DMS79 treated with DMSO at 0.1 percent for 48 hours (cell line): ENCODE measurements at regions not wholly inside any gene's neighbourhood (a gene's known extent, or its start where the extent isn't known, plus 50 kb on each side); places are given as distances from the start of the nearest gene placed in this dataset.
A peak's percentile ranks its signal among the peaks of the same experiment; 100 is the strongest.
"Not testable (repeated sequence)": the region's sequence is repeated elsewhere in the genome, so short reads cannot be mapped to it uniquely, and the experiment has no call there.

Experiments
- DNase-seq: peaks from one replicate; lab custom pipeline; 2025; lab: John Stamatoyannopoulos, UW

DNA sequence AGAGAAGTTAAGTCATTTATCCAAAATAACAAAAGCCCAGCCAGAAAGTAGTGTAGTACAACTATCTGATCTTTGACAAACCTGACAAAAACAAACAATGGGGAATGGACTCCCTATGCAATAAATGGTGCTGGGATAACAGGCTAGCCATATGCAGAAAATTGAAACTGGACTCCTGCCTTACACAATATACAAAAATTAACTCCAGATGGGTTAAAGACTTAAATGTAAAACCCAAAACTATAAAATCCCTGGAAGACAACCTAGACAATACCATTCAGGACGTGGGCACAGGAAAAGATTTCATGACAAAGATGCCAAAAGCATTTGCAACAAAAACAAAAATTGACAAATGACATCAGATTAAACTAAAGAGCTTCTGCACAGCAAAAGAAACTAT lies 561.4 kb upstream of the CHAC2 start:
- DNase-seq, result not testable (repeated sequence)

DNA sequence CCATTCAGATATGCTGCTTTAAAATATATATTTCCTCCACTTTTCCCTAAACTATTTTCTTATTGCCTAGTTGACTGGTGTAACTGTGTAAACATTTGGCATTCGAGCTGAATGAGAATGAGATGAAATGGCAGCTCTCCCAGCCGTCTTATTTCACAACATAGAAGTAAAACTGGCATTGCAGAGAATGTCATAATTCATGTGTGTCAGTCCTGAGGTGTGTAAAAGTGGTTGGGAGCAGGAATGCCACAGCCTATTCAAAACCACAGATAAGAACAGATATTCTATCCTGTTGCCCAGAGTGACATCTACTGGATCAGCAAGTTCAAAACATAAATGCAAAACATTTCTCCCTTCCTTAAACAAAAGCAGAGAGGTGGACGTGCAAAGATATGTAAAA lies 565.5 kb upstream of the CHAC2 start:
- peak; percentile 67 for DNase-seq

DNA sequence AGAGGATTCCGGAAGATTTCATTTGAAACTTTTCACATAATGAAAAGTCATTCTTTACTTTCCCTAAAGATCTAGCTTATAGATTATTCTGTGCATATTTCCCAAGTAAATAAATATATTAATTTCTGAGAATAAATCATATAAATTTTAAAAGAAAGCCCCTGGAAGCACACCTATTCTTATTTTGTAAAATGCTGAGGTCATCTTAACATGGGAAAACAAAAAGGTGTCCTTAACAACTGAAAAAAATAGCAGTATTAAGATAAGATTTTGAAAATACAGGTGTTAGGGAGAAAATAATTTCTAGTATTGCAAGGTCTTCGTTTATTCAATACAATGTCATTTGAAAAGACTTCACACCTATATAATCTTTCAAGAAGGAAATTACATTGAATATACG lies 567.5 kb upstream of the CHAC2 start:
- no peak for DNase-seq

DNA sequence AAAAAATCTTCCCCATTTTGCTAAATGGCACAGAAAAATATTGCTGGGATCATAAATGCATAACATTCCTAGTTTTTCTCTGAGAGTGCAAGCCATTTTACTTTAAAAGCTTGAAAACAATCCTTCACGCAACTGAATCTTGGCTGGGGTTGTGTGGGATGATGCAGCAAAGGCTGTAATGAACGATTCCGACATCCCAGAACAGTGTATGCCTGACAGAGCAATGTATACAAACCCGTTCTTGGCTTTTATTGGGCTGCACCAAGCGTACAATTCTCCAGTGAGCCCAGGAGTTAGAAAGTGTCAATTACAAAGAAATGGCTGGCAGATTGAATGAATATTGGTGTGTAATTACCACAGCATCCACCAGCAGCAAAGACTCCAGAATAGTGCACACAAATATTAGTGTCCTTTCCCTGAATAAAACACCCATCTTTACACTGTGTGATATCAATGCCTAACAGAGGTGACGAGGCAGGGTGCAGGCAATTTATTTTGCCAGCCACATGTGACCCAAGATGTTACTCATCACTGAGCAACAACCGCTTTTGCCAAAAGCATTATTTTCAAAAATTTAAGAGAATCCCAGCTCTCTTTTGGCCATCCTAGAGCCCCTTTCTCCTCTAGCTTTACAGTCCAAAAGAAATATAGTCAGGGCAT lies 578.6 kb upstream of the CHAC2 start:
- no peak for DNase-seq

DNA sequence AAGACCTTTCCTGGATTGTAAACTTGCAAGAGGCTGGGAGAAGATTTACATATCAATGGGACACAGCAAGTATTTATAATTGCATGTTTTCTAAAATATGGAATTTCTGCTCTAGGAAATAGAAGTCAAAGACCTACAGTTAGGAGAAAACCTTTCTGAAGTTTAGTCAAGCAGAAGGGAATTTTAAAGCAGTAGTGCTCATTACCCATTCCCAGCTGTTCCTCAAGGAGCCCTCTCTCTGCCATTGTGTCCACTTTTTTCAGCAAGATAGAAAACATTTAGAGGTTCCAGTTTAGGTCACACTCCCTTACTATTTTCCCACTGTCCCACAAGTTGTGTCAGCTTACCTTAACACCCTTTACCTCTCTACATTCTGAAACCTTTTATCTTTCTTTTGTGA lies 584.0 kb upstream of the CHAC2 start:
- no peak for DNase-seq

DNA sequence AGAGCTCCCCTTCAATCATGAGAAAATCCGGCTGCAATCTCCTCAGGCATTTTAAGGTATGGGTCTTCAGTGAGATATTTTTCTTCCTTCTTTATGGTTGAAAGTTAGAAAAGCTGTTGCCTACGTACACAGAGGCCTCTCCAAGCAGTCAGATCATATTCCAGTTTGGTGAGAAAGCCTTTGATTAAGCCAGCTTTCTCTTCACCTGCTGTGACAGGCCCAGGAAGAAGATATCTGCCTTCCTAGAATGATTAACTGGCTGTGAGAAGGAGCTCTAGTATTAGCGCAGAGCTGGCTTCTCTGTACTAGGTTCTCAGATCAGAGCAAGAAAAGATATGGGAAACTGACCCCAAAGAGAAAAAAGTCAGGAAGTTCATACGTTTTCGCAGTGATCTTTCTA lies 585.0 kb upstream of the CHAC2 start:
- no peak for DNase-seq

DNA sequence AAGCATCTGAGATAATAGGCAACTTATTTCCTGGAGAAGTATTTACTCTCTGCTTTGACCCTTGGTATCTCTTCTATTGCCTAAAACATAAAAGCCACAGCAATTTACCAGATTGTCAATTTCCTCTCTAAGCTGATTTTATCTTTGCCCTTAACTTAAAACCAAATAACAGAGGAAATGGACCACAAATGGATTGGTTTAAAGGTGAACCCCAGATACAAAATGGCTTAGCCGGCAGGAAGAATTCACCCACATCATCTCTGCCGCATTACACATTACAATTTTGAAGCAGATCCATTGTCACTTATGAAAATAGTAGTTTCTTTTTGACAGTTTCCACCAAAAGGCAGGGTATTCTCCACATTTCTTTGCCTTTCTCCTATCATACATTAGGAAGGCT lies 585.8 kb upstream of the CHAC2 start:
- DNase-seq, result no peak

DNA sequence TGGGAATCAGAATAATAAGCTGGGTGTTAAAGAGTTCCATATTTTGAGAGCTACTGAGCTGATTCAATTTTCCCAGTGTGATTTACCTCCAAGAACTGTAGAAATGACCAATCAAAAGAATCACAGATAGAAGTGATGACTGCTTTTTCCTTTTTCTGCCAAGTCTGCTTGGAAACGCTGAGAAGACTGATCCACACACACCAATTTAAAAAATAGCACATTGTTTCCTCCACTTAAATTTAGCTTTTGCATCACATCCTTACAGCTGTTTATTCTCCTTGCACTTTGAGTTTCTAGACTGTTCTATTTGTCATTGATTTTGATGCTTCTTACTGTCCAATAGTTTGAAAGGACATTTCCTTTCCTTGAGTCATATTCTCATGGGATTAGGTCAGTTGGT lies 590.3 kb upstream of the CHAC2 start:
- DNase-seq, result no peak

DNA sequence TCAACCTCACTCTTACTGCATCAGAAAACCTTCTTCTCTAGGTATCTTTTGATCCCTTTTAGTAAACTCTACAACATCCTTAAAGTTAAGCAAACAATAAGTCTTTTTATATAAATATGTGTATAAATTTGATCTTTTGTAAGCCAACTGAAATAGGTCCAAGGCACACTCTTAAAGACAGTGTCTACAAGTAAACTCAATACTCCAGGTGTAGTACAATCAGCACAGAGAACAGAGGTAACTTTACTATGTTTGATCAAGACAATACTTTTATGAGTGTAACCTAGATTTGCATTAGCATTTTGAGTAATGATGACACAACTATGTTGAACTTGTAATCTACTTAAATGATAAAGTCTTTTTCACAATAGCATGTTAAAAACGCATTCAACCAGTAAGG lies 593.1 kb upstream of the CHAC2 start:
- no peak for DNase-seq

DNA sequence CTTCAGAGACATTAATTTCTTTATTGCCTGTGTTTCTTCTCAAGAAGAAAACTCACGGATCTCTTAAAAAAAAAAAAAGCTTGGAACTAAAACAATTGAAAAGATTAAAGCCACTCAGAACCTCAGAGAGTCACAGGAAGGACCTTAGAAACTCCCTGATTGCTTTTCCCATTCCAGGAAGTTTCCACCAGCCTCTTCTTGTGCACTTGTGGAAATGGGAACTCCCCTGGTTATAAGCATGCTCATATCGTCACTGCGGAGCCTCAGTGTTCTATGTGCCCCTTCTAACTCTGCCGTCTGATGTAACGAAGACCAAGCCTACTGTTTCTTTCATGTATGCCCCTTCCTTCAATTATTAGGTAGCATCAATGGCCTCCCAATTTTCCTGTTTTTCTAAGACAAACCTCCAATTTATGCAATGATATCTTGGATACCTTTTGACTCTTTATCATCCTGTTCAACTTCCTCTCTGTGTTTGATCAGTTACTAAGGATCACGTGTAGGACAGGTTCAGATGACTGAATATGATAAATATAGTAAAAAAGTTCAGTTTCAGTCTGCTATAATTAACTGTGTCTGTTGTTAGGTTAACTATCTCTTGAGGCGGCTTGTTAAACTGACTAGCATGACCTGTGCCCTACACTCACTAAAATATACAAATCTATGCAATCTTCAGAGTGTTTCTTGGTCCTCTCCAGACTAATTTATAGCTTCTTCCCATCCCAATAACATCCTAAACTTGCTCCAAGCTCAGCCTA lies 593.7 kb upstream of the CHAC2 start:
- no peak for DNase-seq

DNA sequence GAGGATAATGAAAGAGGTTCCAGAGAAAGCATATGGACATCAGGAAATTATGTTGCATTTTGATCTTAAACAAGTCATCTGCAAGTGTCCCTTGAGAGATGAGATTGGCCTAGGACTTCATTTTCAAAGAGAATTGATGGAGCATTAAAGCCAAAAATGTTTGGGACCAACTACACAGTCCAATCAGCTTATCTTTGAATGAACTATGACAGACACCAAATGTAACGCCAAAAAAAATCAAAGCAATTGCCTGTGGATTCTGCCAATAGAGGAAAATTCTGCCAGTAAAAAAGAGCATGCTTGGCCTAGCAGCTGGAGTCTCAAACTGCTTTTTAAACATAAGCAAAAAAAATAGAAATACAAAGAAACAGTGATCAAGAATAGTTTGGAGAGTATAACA lies 594.5 kb upstream of the CHAC2 start:
- no peak for DNase-seq

DNA sequence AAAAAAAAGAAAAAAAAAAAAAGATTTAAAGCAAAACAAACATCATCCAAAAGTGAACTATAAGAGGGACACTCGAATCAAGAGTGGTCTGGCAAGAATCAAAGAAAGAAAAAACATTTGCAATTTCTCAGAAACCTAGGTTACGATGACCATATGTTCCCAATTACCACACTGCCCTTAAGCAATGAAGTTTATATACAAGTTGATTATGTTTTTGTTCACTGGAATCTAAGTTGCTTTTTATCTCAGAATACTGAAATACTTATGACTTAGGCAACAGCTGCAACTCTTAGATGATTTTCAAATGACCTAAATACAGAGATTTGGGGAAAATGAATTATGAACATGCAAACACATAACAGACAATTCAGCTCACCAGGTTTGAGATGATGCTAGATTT lies 597.1 kb upstream of the CHAC2 start:
- DNase-seq, result no peak

DNA sequence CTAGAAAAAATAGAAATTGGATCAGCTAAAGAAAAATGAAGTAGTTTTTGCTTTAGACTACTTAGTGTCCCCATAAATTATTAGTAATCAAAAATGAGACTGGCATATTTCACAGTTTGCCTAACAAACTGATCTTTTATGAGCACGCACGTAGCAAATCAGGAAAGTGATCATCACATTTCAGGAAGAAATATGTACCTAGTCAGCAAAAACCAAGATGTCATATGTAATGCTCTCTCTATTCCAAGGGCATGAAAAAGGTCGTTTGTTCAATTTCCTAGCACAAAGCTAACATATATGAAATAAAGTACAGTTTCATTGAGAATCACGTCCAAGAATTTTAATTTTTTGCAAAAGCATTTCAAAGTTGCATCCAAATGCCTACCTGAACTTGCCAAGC lies 600.4 kb upstream of the CHAC2 start:
- DNase-seq, result no peak

DNA sequence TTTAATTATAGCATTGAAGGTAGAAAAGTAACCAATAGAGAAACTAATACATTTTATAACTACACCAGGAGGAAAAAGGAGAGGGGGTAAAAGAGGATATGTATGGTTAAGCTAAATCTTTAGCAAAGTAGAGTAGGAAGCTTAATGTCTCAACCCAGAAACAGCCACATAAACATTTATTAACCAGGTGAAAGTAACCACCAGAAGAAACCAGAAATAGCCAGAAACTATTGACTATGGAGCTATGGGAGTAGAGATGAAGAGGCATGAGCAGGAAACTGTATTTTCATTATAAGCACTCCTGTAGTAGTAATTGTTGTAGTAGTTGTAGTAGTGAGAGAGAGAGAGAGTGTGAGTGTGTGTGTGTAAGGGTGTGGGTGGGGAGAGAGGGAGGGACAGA lies 617.5 kb upstream of the CHAC2 start:
- DNase-seq, result no peak

DNA sequence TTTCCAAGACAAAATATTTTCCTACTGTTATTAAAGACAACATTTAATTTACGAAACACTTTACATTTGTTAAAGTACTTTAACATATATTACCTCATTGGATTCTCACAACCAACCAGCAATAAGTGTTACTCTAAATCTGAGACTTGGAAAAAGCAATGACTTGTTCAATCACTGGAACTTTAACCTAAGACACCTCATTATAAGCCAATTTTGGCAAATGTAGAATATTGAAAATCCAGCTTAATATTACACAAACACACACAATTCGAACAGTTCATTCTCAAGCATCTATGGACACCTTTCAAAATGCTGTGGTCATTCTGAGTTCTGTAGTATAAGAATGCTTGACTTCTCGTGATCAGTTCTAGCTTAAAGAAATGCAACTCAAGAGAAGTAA lies 619.4 kb upstream of the CHAC2 start:
- DNase-seq, result no peak

DNA sequence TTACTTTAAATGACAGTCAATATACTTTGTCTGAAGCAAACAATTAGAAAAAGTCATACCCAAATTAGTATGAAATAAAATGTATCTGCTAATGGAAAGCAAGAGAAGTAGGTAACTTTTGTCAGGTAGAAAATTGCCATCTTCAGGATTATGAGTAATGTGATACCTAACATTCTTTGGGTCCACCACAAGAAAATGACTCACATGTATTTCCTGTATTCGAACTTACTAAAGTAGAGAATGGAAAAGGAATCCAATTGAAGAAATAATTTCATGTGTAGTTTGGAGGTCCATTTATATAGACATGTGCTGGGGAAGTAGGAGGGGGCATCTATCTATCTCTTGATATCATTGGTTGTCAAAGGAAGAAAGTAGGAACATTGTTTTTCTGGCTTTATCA lies 636.2 kb upstream of the CHAC2 start:
- DNase-seq, result no peak

DNA sequence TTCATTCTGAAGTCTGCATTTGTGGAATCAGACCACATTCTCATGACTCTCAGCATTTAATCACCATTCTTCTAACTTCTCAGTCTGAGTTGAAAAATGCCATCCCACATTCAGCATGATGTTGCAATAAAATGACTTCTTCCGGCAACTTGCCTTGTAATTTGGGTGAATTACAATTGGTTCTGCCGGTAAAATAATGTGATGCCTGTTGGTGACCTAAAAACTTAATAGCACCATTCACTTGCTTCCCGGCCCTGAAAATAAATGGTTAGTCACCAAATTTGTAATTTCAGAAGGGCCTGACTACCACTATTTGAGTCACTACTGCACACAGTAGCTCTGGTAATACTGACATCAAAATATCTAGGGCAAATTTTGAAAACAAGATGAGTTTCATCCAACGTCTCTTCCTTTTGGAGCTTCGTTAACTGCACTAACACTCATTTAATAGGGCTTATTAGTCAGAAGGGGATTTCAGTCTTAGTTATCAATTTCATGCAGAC lies 637.1 kb upstream of the CHAC2 start:
- no peak for DNase-seq

DNA sequence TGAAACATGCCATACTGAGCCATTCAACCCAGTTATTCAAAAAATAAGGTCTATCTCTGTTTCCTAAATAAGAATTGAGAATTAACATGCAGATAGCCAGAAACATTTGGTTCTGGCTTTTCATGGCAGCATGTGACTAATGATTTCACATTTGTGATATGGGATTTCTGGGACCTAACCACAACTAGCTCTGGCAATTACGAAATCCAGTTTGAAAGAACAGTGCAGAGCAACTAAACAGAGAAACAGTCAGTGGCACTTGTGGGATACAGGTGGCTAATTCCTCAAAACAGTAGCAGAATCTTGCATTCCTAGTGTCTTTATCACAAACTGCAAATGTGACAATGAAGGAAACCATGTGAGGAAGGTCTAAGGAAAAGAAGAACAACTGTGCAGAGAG lies 637.8 kb upstream of the CHAC2 start:
- DNase-seq, result no peak

DNA sequence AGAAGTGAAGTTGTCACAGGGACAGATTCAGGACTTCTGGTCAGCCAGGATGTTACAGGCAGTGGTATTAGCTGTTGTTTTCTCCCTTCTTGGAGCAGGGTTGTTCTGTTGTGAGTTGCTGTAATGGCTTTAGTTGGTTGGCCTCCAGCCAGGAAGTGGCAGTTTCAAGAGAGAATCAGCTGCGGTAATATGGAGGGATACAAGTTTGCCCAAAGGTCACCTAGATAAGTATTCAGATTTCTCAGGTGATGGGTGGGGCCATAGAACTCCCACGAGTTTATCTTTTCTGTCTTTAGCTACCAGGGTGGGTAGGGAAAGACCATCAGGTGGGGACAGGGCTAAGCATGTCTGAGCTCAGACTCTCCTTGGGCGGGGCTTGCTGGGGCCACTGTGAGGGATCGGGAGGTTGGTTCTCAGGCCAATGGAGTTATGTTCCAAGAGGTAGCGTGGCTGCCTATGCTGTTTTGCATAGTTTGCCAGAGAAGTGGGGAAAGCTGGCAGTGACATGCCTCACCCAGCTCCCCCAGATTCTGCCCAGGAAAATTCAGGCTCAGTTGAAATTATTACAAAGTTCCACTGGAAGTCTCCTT lies 640.4 kb upstream of the CHAC2 start:
- no peak for DNase-seq

DNA sequence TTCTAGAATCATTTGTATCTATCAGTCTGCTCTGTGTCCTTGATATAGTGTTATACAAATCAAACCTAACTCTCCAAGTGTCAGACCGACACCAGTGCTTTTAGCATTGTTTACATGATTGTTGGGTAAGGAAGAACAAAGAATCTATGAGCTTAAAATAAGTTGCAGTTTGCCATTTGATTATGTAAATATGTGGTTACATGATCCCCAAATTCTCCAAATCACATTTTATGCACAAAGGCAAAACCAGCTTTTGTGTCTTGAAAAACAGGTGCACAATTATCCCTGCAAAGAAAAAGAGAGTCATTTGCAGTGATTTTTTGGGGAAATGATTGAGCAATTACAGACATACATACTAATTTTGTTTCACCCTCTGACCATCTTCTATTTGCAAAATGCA lies 652.6 kb upstream of the CHAC2 start:
- no peak for DNase-seq

DNA sequence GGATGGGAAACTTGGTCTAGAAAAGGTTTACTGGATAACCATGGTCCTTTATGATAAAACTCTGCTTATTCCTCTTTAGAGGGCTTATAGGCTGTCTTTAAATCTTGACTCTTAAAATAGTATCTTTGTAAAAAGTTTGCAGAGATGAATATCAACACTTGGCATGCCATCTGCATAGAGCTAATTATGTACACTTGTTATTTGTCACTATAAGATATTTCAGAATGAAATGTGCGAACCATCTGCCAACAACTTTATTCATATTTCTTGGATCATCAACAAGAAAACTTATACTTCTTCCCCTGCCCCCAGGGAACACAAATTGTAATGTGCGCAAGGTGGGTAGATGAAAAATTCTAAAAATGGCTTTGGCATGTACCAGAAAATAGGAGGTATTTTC lies 653.0 kb upstream of the CHAC2 start:
- DNase-seq, result no peak

DNA sequence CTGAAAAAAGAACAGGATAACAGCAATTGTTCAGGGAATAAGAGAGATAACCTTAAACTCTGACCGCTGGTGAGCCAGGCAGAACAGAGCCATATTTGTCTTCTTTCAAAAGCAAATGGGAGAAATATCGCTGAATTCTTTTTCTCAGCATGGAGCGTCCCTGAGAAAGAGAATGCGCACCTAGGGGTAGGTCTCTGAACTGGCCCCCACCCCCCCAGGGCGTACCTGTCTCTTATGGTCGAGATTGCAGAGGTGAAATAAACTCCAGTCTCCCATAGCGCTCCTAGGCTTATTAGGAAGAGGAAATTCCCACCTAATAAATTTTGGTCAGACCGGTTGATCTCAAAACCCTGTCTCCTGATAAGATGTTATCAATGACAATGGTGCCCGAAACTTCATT lies 655.2 kb upstream of the CHAC2 start:
- DNase-seq, result not testable (repeated sequence)

DNA sequence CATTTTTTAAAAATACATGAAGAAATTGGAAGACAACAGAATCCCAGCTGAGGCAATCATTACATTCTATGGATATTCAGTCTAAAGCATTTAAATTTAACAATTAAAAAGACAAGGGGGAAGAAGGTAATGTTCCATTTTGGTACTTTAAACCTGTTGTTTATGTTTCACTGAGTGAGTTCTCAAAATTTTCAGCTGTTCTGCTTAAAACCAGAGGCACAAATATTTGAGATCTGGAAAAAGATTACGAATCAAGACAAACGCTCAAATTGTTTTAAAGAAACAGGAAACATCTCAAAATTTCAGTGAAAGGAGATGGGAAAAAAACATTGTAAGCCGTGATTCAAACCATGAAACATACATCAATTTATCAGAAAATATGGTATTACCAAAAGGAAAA lies 656.2 kb upstream of the CHAC2 start:
- no peak for DNase-seq

DNA sequence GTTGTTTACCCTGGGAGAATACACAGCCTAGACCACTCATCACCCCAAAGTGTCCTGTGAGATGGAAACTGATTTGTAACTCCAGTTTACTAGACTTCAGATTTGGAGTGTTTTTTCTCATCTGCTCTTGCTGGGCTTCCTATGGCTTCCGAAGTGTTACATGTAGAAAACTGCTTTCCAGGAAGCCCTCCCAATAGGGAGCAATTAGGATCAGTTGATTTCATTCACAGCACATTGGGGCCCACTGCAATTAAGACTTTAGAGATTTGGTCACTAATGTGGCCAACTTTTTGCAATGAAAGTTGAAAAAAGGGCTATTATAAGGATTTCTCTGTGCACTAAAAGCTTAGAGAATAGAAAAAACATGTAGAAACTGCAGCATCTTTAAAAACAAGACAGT lies 656.6 kb upstream of the CHAC2 start:
- no peak for DNase-seq
